Middle frontal gyrus (tissue), 1 donor: ENCODE measurements at regions not wholly inside any gene's neighbourhood (a gene's known extent, or its start where the extent isn't known, plus 50 kb on each side); places are given as distances from the start of the nearest gene placed in this dataset.
"Not testable (repeated sequence)": the region's sequence is repeated elsewhere in the genome, so short reads cannot be mapped to it uniquely, and the experiment has no call there.

Experiments
- DNase-seq: peaks from one replicate; pipeline ENCODE4 v3.0.0-alpha.2; 2015; ENCODE audit warnings: low spot score; ENCODE audit errors: extremely low spot score

DNA sequence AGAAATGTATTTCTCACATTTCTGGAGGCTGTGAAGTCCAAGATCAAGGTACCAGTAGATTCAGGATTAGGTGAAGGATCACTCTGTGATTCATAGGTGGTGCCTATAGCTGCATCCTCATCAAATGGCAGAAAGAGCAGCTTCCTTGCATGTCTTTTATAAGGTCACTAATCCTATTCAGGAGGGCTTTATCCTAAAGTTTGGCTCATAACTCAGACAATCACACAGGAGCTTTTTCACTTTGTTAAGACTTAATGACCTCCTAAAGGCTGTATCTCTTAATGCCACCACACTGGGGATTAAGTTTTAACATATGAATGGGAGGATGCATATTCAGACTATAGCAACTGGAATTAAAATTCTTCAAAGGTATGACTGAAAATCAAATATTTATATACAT, 861.1 kb downstream of the DACH1 start:
- DNase-seq, result no peak

DNA sequence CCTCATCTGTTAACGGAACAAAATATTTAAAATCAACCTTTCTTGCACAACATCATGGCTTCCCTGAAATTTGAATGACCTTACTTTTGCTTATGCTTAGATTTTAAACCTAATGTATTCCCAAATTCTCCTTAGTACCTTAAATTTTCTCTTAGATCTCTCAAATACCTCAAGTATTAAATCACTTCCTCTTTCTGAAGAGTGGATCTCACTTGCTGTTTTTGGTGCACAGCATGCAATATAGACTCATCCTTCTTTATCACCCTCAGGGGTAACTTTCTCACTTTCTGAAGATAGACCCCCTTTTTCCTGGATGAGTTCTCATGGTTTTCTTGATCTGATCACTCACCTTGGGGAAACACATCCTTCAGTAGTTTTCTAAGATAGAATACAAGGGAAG, 871.7 kb downstream of the DACH1 start:
- no peak for DNase-seq

DNA sequence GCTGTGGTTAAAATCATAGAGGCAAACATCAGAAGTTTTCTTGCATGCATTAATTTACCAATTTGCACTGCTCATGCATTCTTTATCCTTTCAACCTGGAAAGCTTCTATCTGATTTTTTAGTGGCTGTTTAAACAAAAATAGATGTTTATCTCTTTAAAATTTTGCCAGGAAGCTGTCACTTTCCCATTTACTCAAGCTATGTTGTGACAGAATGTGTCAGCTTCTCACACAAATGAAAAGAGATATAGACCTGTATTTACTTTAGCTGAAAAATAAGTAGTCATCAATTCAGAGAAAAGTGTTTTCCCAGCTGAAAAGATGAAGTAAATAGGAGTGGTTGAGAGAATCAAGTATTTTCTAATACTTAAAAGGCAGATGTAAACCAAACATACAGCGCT, 872.8 kb downstream of the DACH1 start:
- DNase-seq, result no peak

- no peak for DNase-seq
Observed at GRCh38 chr13:70987043-70987442, 878.8 kb upstream of the KLHL1 start.

DNA sequence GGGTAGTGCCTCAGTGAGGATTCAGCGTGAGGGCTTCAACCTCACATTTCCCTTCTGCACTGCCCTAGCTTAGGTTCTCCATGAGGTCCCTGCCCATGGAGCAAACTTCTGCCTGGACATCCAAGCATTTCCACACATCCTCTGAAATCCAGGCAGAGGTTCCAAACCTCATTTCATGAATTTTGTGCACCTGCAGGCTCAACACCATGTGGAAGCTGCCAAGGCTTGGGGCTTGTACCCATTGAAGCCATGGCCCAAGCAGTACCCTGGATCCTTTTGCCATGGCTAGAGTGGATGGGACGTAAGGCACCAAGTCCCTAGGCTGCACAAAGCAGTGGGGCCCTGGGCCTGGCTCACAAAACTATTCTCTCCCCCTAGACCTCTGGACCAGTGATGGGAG, 877.1 kb upstream of the KLHL1 start:
- DNase-seq, result no peak

DNA sequence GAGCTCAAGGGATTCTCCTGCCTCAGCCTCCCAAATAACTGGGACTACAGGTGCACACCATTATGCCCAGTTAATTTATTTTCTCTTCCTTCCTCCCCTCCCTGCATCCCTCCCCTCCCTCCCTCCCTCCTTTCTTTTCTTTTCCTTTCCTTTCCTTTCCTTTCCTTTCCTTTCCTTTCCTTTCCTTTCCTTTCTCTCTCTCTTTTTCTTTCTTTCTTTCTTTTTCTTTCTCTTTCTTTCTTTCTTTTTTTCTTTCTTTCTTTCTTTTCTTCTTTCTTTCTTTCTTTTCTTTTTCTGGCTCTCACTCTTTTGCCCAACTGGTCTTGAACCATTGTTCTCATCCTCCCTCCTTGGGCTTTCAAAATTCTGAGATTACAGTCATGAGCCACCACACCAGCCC, 873.0 kb upstream of the KLHL1 start:
- DNase-seq, result not testable (repeated sequence)

- no peak for DNase-seq
Observed at GRCh38 chr13:70969321-70969720, 861.1 kb upstream of the KLHL1 start.

- DNase-seq, result no peak
Observed at GRCh38 chr13:70967564-70967963, 859.3 kb upstream of the KLHL1 start.

DNA sequence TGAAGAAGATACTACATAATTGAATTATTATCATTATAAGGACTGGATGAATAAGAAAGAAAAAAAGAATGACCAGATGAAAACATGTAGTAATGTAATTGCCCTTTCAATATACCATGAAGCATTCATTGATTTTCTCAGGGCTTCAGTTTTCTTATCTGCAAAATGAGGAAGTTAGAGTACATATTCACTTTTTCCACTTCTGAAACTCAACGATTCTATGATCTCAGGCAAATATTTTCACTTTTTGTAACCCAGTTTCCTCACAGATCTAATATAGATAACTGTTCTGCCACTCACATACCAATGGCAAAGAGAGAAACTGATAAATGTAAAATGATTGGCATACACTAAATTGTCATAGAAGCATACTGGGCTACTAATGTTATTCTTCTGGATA, 856.6 kb upstream of the KLHL1 start:
- no peak for DNase-seq

DNA sequence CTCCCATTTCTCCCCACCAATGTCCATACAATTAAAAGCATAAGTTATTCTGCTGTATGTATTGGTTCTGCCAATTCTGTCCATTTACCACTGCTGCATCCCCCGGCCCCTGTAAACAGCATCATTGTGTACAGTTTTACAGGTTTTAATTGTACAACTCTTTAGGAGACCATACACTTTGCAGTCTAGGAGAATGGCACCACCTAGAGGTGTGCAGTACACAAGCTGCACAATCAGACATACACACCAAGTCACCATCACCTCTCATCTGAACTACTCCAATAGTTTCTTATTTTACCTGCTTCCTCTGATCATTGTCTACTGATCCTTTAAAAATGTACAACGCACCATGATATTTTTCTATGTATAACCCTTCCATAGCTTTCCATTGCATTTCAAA, 855.9 kb upstream of the KLHL1 start:
- no peak for DNase-seq

- no peak for DNase-seq
Observed at GRCh38 chr13:70960841-70961443, 852.7 kb upstream of the KLHL1 start.

DNA sequence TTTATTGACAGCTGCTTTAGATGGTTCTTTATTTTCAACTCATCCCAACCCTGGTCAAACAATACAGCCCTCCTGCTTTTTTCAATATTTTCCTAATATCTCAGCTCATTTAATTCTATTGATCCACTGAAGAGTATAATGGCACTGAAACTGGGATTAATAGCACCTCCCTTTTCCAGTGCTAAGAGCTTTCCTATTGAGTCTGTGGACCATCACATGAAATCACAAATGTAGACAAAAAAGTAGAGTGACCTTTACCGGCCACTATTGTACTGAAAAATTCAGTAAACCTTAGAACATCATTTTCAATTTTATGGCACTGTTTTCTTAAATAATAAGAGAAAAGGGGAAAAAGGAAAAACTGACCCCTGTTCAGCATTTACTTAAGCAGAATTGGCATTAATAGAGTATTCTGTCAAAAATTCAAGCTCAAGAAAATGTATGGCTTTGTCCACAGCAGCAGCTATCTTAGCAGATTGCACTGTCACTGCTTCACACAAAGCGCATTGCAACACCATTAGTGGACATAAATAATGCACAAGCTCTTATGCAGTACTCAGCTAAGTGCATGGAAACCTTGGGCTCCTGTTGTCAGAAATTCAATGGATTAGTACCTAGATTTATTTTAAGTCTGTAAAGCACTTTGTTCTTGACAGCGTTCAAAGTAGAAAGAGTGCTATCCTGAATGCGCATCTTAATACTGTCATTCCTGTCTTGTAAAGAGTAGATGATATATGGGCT, 851.0 kb upstream of the KLHL1 start:
- no peak for DNase-seq

- DNase-seq, result no peak
Observed at GRCh38 chr13:70955887-70956286, 847.6 kb upstream of the KLHL1 start.

GRCh38 chr13:70950664-70951063, 842.4 kb upstream of the KLHL1 start:
- DNase-seq, result no peak

DNA sequence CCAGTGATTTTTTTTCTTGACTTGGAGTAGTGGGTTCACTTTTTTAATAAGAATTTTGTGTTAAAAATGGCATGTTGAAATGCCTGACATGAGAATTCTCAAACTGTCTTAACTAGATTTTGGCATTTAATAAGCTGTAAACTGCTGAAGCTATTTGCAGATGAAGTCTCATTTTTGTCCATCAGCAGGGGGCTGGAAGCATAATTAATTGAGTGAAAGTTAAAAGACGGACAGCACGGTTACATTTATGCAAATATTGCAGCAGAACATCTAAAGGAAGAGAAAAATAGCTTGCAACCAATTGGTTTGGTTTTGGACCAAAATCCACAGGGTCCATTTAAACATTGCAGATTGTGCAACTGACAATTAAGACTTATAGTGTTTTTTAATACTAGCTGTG, 837.3 kb upstream of the KLHL1 start:
- DNase-seq, result no peak

DNA sequence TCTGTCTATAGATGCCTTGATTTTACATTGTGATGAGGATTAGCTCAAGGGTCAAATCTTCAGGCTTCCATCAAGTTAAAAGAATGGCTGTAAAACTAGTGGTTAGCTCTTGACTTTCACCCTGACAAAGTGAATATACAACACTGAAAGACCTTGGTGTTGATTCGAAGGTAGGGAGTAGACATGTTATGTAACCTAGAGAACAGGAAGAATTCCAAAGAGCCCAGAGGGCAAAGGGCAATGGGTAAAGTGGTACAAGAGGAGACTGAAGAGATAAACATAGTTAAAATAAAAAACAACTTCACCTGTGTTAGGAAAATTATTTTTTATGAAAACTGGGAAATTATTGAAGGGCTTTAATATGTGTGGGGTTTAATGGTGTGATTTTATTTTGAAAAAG, 833.2 kb upstream of the KLHL1 start:
- DNase-seq, result no peak

DNA sequence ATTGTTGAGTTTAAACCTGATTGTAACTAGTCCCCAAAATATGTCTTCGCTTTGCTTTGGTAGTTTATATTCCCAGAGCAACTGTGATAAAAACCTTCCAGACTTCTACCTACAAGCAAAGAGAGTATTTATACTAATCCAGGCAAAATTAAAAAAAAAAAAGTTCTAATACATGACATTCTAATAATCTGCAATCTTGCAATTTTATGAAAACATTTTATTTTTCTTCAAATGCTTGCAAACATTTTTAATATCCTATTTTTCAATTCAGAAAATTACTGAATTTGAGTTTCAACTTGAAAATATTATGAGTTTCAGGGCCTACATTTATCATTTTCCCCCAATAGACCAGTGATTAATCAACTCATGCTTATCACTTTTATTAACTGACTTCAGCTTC, 830.2 kb upstream of the KLHL1 start:
- DNase-seq, result no peak

DNA sequence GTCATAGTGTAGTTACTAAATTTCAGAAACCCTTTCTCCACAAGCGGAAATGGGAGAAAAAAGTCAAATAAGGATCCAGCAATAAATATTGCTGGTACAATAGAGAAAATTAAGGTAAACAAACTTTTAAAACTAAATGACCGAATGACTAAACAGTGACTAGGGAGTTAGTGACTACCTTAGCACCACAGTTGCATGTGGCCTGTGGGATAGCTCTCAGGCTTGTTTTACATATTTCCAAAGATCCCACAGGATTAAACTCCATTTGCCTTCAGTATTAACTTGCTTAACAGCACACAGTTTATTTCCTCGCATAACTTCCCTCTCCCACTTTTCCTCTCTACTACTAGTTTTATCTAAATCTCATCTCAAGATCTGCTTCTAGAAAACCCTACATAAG, 824.3 kb upstream of the KLHL1 start:
- DNase-seq, result no peak

GRCh38 chr13:70923863-70924752, 815.9 kb upstream of the KLHL1 start:
- DNase-seq, result no peak

GRCh38 chr13:70911286-70911685, 803.0 kb upstream of the KLHL1 start:
- no peak for DNase-seq

- no peak for DNase-seq
Observed at GRCh38 chr13:70908795-70909194, 800.5 kb upstream of the KLHL1 start.

DNA sequence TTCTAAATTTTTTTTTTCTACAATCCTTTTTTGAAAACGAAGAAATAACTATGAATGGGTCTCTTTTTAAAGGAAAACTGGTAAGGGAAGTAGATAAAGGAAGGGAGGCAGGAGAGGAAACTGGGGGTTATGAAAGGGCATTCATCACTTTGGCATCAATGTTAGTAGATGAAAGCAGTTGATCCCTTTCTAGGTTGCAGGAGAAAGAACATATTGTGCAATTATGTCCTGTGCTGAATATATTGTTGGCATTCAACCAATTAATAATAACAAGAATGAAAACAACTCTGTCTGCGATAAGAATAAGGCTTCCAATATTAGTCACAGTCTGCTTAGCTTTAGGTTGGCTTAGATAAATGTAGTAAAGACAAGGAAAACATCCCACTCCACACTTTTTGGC, 796.8 kb upstream of the KLHL1 start:
- DNase-seq, result no peak
